GM18909 (cell line): ENCODE measurements at regions not wholly inside any gene's neighbourhood (a gene's known extent, or its start where the extent isn't known, plus 50 kb on each side); places are given as distances from the start of the nearest gene placed in this dataset.

Experiments used
- ATAC-seq: cut with Tn5 transposase; IDR thresholded peaks from one replicate; pipeline ENCODE4 v1.9.1; 2021; ENCODE audit warnings: mild to moderate bottlenecking; ENCODE audit not compliant: unreplicated experiment, poor library complexity

DNA sequence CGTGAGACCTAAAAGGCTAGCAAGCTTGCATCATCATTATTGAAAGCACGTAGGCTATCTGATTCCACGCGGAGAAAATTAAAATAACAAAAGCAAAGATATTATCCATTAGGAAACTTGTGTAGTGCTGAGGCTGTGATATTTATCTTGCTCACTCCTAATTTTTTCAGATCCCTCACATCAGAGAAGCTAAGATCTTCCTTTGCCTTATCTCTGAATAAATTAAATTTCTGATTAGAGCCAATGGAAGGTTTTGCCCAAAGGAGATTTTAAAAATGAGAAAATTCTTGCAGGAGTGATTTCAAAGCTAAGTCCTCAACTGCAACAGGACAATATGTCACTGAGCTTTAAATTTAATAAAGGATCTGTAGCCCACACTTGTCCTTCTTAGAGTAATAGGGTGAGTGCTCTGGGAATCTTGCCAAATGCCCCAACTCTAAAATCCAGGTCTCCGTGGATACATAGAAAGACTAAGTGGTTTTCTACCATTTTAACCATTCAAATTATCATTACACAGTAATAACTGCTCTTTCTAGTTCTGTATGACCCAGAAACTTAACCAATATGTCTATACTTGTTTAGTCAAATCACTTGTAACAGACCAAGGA lies 295.0 kb downstream of the CAAP1 start:
- ATAC-seq, result no peak

DNA sequence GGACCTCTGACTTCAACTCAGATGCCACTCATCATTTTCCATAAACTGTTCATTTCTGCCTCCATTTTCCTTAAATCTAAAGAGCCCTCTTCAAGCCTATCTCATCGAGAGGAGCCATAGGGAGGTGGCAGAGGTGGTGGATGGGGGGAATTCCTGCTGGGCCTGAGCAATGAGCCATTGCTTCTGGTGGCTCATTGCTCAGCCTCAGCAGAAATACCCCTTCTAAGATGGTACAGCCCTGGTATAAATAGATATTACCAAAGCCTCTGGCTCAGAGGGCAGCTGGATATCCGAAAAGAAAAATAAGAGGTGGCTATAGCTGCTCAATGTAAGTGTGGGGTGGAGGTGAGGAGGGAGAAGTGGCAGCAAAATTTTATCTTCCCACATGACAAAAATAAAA lies 313.5 kb downstream of the CAAP1 start:
- ATAC-seq, result no peak

- no peak for ATAC-seq
These were observed 317.6 kb downstream of the CAAP1 start for GRCh38 chr9:26574898-26575440.

DNA sequence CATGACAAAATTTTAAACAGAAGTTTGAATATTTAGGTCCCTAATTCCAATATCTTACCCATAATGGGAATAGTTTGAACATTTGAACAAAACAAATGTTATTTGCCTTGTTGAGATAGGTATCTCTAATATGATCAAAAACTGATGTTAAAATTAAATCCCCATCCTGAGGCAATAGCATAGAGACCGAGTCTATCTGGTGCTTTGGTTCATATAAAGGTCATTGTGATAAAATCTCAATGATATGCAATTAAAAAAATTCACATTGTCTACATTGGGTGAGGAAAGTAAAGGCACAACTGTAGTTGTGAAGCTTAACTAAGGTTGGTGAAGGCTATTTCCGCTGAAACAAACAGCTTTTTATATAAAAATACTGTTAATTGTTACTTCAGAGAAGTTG lies 318.3 kb downstream of the CAAP1 start:
- ATAC-seq, result no peak

DNA sequence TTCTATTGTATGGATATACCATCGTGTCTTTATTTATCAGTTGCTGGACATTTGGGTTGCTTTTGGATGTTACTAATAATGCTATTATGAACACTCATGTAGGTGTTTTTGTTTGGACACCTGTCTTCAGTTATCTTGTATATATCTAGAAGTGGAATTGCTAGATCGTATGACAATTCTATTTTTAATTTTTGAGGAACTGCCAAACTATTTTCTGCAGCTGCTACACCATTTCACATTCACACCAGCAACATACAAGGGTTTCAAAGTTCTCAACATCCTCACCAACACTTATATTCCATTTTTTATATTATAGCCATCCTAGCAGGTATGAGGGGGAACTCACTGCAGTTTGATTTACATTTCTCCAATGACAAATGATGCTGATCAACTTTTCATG lies 324.6 kb downstream of the CAAP1 start:
- ATAC-seq, result no peak

DNA sequence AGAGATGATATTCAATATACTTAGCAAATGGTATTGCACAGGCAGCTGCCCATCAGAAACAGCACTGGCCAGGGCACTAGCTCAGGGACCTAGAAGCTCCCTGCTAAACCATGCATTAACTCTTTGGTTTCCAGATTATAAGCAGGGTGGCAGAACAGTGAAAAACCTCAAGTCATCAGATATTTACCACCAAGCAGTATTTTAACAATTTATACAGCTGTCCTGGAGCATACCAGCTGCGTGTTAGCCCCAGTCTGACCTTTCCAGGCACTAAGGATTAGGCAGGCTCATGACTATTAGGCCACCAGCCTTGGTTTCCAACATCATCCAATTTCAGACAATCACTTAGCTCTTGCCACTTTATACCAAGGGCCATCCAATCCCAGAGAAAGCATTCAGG lies 326.5 kb downstream of the CAAP1 start:
- no peak for ATAC-seq

GRCh38 chr9:26565118-26565517 lies 327.5 kb downstream of the CAAP1 start:
- ATAC-seq, result no peak

DNA sequence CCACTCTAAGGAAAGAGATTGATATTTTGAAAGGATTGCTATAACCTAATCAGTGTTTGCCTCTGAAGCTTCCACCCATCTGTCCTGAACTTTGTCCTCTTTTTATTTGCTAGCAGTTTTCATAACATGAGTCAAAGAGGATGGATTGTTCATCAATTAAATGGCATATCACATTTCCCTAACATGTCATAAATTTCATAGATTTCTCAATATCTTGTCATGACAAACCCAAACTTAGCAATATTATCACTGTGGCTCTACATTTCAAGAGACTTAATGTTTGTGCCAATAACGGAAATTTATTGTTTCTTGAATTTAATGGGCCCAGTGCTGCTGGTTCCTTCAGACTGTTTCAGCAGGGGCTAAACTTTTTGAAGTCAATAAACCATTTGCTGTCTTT lies 330.3 kb downstream of the CAAP1 start:
- no peak for ATAC-seq

DNA sequence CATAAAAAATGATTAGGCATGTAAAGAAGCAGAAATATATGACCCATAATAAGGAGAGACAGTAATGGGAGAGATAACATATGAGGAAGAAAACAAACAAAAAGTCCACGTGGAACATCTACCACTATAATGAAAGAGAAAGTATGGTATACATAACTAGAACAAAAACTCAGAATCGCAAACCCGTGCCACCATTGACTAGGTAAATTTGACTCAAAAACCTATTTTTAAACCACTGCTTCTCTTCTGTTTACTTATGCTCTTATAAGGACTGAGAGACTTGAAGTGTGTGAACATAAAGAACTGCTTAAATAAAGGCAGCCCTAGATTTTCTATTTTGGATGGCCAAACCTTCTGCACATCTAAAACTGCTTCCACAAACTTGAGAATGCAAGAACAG lies 330.7 kb downstream of the CAAP1 start:
- no peak for ATAC-seq

DNA sequence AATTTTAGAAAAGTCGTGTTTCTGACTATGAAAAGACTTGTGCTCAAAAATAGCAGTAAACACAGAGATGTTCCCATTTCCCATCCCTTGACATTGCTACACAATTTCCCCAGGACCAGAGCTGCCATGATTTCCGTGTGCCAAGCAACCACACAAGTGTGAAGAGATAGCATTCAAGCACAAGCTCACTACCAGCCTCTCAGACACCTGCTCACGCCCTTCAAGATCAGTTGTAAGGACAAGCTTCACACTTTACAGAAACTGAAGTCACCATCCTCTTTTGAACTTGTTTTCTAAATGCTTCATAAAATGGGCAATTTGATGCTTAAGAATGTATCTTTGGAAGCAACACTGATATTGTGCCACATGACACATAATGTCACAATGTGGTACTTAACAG lies 333.1 kb downstream of the CAAP1 start:
- no peak for ATAC-seq

- ATAC-seq, result no peak
These were observed 340.6 kb downstream of the CAAP1 start for GRCh38 chr9:26551971-26552370.

- no peak for ATAC-seq
These were observed 341.2 kb downstream of the CAAP1 start for GRCh38 chr9:26551451-26551850.

- ATAC-seq, result no peak
These were observed 343.8 kb downstream of the CAAP1 start for GRCh38 chr9:26548781-26549290.

DNA sequence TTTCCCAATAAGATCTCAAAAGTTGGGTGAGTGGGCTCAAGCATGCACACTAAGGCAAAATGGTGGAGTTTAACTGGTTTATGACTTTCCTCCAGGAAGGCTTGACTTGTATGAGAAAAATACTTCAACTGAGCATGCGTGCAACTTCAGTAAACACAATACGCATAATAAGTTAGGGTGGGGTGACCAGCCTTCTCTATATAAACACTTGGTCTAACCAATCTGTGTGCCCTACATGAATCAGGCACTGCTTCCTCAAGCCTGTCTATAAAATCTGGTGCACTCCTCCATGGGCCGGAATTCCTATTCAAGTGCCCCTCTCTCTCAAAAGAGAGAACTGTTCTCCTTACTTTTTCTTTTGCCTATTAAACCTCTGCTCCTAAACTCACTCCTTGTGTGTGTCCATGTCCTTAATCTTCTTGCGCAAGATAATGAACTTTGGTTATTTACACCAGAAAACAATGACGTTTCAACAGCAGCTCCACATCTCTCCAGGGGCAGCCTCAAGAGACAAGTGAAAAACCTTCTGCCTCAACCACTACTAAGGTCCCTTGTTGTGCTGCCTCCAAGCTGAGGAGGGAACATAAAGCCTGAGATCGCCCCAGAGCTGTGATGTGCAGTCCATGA lies 352.6 kb downstream of the CAAP1 start:
- ATAC-seq, result no peak

- ATAC-seq, result no peak
These were observed 355.4 kb downstream of the CAAP1 start for GRCh38 chr9:26537211-26537610.

DNA sequence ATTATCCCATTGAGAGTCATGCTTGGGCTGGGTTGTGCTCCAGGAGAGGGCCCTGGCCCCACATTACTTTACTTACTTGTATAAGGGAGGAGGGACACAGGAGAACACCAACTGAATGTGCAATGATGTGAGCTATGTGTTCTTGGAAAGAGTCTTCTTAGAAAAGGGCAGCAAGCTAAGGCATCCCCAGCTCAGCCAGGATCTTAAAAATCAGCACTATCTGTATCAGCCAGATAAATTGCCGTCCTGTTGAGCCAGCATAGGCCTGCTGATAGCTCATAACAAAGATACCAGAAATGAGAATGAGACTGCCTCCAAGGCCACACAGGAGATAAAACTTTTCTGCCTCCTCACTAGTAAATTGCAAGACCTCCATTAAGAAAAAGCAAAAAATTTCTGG lies 357.5 kb downstream of the CAAP1 start:
- no peak for ATAC-seq

DNA sequence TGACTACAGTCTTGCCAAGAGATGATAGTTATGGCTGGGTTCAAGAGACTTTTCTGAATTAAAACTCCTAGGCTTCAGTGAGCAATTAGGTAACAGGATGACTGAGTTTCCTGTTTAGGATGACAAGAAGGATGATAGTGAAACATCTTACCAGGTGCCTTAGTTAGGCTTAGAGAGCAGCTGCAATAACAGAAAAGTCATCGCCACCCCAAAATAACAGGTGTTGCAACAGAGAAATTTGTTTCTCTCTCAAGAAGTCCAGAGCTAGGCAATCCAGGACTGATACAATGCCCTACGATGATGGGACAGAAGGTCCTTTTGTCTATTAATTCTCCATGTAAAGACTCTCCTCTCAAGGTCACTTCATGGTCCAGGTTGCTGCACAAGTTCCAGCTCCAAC lies 361.8 kb downstream of the CAAP1 start:
- ATAC-seq, result no peak

- no peak for ATAC-seq
These were observed 364.7 kb downstream of the CAAP1 start for GRCh38 chr9:26527931-26528330.

DNA sequence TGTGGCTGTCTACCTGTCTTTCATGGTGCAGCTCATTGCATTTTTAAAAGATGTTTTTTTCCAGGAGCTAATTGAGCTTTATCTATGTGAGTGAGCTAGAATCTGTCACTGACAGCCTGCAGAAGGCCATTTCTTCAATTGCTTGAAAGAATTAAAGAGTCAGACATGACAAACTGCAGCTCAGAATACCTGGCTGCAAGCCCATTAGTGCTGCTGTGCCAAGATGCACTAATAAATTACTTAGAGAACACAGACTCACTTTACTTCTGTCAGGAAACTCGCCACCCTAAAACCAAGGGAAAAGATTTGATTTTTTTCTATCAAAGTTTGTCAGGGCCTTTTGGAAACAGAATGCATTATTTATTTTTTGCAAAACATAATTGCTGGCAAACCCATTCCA lies 368.3 kb downstream of the CAAP1 start:
- no peak for ATAC-seq

DNA sequence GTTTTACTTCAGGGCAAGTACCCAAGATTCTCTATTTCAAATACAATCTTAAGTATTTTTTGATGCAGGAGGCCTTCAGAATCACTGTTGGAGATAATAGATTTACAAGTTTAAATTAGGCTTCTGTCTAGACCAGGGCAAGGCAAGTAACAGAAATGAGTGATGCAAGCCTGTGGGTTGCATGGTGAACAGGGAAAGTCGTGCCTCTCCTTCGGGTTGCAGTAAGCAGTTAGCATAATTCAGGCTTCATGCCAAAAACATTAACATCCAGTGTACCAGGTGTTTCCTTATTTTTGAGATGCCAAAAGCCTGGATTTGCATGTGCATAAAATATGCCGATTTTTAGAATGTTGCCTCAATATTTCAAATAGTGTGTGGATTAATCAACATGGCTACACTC lies 369.0 kb downstream of the CAAP1 start:
- ATAC-seq, result no peak

DNA sequence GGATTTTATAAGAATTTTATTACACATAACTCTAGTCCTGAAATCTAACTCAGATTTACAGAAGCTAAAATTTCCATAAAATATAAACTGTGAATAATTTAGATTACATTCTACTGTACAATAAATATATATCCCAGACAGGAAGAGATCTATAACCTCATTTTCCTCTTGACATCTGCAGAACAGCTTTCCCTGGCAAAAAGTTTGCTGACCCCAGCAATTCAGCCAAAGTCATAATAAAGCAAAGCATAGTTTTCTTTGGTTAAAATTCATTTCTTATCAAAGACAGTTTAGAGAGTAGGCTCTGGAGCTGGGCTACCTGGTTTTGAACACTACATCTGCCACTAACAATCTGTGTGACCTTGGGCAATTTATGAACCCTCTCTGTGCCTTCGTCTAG lies 372.5 kb downstream of the CAAP1 start:
- no peak for ATAC-seq

GRCh38 chr9:26516773-26517343 lies 375.7 kb downstream of the CAAP1 start:
- ATAC-seq, result no peak
